HAP-1 (cell line): ENCODE measurements at regions not wholly inside any gene's neighbourhood (a gene's known extent, or its start where the extent isn't known, plus 50 kb on each side); places are given as distances from the start of the nearest gene placed in this dataset.
"Not testable (repeated sequence)": the region's sequence is repeated elsewhere in the genome, so short reads cannot be mapped to it uniquely, and the experiment has no call there.

Experiments
- DNase-seq, 2 experiments: peaks; one replicate each; pipeline ENCODE4 v3.0.0-alpha.2; 2016 to 2020; ENCODE audit warnings: low spot score in 2 of 2
- H3K27me3 ChIP-seq: fragments of 250-450 bp; sonication (Bioruptor Pico); 2 replicates; pipeline ENCODE4 v1.5.1; 2020; ENCODE audit warnings: low read depth, mild to moderate bottlenecking, moderate library complexity
- H3K36me3 ChIP-seq: fragments of 250-450 bp; sonication (Bioruptor Pico); replicated peaks from 2 replicates; pipeline ENCODE4 v1.5.1; 2020; ENCODE audit warnings: mild to moderate bottlenecking
- H3K4me1 ChIP-seq: fragments of 250-450 bp; sonication (Bioruptor Pico); 2 replicates; pipeline ENCODE4 v1.5.1; 2020; ENCODE audit warnings: mild to moderate bottlenecking
- H3K4me3 ChIP-seq: fragments of 250-450 bp; sonication (Bioruptor Pico); 2 replicates; pipeline ENCODE4 v1.5.1; 2020; ENCODE audit warnings: mild to moderate bottlenecking, moderate library complexity
- H3K9me3 ChIP-seq: fragments of 250-450 bp; sonication (Bioruptor Pico); 2 replicates; pipeline ENCODE4 v1.5.1; 2020; ENCODE audit warnings: mild to moderate bottlenecking, moderate library complexity
- in situ Hi-C: fragments of 300-500 bp; cut with MboI; formaldehyde crosslinking; loops from 3 replicates; pipeline ENCODE4 v1.14.3; 2020; ENCODE audit warnings: low sequenced_read_pairs, inconsistent platforms, mixed read lengths

DNA sequence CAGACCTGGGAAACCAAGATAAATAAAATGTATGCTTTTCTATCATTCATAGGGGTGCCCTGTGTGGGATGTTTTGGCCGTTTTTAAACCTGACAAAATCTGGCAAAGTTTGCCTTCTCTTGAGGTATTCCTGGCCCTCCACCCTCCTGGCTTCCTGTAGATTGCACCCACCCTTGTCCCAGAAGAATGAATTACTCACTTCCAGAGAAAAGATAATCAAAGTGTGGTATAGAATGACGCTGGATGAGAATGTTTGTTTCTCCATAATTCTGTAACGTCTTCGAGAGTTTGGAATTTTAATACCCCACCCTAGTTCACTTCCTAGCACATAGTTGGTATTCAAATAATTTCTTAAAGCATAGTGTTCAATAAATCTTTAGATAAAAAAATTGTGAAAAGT lies 519.7 kb upstream of the PFKP start:
- no peaks in the 10 kb centered on the region for H3K4me1 ChIP-seq
- no peak overlapping the region for H3K4me3 ChIP-seq
- no peak for DNase-seq
- in situ Hi-C loops = no loop called here
- H3K9me3 ChIP-seq = no peaks in the 10 kb centered on the region
- H3K27me3 ChIP-seq = no peaks in the 10 kb centered on the region
- H3K36me3 ChIP-seq = no peaks in the 10 kb centered on the region

DNA sequence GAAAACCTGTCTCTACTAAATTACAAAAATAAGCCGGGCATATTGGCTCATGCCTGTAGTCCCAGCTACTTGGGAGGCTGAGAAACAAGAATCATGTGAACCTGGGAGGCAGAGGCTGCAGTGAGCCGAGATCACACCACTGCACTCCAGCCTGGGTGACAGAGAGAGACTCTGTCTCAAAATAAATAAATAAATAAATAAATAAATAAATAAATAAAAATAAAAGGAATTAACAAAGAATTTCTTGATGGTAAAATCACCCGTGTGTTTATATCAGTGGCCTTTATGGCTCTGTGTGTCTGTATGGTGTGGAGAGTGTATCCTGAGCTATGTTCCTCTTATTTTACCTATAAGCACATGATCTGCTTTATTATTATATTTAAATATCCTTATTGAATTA lies 520.5 kb upstream of the PFKP start:
- H3K36me3 ChIP-seq, H3K9me3 ChIP-seq, in situ Hi-C loops, H3K4me3 ChIP-seq, H3K27me3 ChIP-seq, DNase-seq, H3K4me1 ChIP-seq: not testable (repeated sequence)

DNA sequence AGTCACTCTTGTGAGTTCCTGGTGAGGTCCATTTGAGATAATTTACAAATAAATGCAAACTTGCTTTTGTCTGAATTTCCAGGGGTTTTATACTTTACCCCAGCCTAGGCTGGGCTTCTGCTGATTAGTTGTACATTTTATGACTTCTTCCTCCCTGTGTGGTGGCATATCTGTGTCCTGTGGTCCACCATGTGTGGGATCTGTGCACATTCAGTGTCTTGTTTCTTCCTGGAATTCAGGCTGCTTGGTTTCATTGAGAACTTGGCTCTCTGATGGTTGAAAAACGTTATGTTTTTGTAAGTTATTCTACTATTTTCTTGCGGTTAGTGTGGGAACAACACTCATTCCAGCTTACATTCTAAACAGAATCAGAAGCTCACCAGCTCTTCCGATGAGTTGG lies 523.4 kb upstream of the PFKP start:
- no peaks in the 10 kb centered on the region for H3K9me3 ChIP-seq
- H3K4me1 ChIP-seq = no peaks in the 10 kb centered on the region
- H3K27me3 ChIP-seq = no peaks in the 10 kb centered on the region
- in situ Hi-C loops = no loop called here
- no peak for DNase-seq
- H3K36me3 ChIP-seq = no peaks in the 10 kb centered on the region
- no peak overlapping the region for H3K4me3 ChIP-seq

DNA sequence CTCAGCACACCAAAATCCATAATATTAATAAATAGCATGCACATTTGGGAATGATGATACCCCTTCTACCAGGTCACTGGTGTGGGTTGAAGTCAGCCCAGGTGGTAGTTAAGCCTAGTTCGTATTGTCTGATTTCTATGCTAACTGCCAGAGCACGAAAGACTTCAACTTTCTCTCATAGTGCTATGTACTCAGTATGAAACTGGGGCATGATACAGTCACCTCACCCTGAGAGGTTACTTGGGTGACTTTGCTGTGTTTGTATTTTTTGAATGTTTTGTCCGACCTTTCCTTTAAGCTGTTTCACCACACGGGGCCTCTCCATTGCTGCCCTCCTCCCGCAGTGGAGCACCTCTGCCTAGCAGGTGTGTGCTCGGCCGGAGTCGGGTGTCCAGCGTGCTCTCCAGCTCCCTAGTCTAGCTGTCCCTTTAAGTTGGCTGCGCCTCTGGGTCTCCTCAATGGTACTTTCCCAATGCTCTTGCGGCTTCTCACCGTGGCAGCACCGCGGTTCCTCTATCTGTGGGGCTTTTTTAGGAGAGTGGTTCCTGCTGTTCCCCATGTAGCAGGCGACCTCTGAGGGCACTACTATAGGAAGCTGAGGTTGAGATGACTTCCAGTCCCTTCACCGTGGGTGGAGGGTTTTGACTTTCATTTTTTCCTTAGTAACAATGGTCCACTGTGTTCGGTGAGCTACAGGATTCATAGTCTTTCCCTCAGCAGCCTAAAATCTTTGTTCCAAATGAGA lies 524.0 kb upstream of the PFKP start:
- Histone ChIP-seq H3K36me3 (no peaks in the 10 kb centered on the region), H3K4me1 (no peaks in the 10 kb centered on the region), H3K9me3 (no peaks in the 10 kb centered on the region), H3K4me3 (no peak overlapping the region), H3K27me3 (no peaks in the 10 kb centered on the region)
- in situ Hi-C loops = no loop called here
- DNase-seq = no peak

DNA sequence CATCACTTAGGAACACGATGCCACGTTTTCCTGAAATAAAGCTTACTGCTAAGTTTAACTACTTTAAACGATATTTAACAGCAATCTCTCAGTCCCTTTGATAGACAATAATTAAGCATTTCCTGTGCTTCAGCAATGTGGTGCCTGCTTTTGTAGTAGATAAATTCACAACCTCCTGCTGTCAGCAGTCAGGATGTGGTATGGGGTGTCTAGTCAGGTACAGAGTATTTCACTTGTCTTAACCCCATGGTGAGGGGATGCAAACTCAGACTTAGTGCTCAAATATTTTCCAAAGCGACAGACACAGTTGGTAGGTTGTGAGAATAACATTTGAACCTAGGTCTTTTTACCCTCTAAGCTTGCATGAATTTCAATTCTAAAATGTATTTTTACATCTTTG lies 526.2 kb upstream of the PFKP start:
- H3K4me3 ChIP-seq = no peak overlapping the region
- no peaks in the 10 kb centered on the region for H3K27me3 ChIP-seq
- in situ Hi-C loops = no loop called here
- H3K4me1 ChIP-seq = no peaks in the 10 kb centered on the region
- no peaks in the 10 kb centered on the region for H3K36me3 ChIP-seq
- no peaks in the 10 kb centered on the region for H3K9me3 ChIP-seq
- DNase-seq = no peak

DNA sequence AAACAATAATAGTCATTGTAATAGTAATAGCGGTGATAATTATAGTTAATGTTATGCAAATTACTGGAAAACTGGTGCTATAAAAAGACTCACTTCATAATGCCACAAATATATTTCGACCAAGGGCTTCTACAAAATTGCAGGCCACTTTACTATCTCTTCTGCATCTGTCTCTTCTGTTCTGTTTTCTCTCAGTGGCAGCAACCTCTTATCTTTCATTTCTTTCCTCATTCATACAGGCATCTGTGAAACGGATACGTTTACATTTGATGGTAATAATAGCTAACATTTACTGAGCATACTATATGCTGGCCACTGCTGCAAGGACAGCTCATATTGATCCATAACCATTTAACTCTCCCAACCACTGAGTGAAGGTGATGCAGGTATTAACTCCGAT lies 537.4 kb upstream of the PFKP start:
- H3K9me3 ChIP-seq = no peaks in the 10 kb centered on the region
- no peaks in the 10 kb centered on the region for H3K27me3 ChIP-seq
- no peak for DNase-seq
- H3K4me3 ChIP-seq = no peak overlapping the region
- no peaks in the 10 kb centered on the region for H3K36me3 ChIP-seq
- H3K4me1 ChIP-seq = no peaks in the 10 kb centered on the region
- in situ Hi-C loops = no loop called here

DNA sequence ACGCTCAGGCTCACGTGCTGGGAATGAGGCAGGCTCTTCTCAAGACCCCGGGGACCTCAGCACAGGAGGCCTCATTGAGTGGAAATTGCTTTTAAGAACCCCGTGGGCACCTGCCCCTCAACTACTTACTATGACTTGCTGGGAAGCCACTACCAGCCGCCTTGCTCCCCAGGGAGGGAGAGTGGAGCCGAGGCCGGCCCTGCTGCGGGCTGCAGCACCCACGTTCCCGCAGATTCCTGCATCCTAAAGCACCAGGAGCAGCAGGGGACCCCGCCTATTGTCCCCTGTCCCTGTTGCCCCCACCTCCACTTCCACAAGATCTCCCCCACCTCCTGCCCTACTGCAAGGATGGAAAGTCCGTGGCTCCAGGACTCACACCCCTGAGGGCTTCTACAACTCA lies 541.6 kb upstream of the PFKP start:
- in situ Hi-C loops = no loop called here
- Histone ChIP-seq H3K27me3 (no peaks in the 10 kb centered on the region), H3K4me1 (no peaks in the 10 kb centered on the region), H3K9me3 (no peaks in the 10 kb centered on the region), H3K4me3 (no peak overlapping the region), H3K36me3 (no peaks in the 10 kb centered on the region)
- no peak for DNase-seq

DNA sequence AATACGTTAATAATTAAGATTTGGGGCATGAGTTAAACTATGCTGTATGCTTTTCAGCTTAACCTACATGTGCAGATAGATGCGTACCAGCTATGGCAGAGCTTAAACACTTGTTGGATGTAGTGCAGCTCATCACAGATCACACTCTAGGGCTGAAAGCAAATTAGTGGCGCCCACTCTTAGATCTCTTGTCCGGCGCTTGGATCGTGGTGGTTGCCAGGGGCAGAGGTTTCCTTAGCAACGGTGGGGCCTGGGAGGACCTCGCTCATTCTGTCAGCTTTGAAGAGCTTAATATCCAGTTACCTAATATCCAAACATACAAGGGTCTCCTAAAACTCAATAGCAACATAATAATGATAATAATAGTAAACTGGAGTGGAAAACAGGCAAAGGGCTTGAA lies 548.2 kb upstream of the PFKP start:
- in situ Hi-C loops = no loop called here
- no peaks in the 10 kb centered on the region for H3K4me1 ChIP-seq
- DNase-seq = no peak

DNA sequence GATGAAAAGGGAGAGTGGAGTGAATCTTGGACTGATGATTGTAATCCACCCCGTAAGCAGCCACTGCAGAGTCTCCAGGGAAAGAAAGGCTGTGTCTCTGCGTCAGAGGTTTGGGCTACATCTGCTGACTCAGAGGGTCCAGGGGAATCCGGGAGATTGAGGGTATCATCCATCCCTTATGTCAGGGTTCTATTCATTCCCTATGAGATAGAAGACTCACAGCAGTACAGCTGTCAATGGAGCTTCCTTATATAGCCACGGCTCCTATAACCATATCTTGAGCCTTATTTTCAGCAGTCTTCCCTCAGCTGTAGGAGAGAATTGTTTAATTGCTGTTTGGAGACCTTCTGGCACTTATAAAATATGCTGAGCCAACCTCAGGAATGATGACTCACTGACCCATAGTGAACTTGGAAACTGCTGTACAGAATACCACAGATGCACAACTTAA lies 558.2 kb upstream of the PFKP start:
- Histone ChIP-seq H3K36me3 (no peaks in the 10 kb centered on the region), H3K9me3 (no peaks in the 10 kb centered on the region), H3K4me1 (no peaks in the 10 kb centered on the region), H3K27me3 (no peaks in the 10 kb centered on the region), H3K4me3 (no peak overlapping the region)
- no peak for DNase-seq
- in situ Hi-C loops = no loop called here

More for the DNA sequence above, 548.2 kb upstream of the PFKP start:
- no peaks in the 10 kb centered on the region for H3K27me3 ChIP-seq
- H3K4me3 ChIP-seq = no peak overlapping the region
- H3K9me3 ChIP-seq = peaks cover 2% of the 10 kb centered on the region; the same call in 1 of the 2 replicates
- H3K36me3 ChIP-seq = no peaks in the 10 kb centered on the region

DNA sequence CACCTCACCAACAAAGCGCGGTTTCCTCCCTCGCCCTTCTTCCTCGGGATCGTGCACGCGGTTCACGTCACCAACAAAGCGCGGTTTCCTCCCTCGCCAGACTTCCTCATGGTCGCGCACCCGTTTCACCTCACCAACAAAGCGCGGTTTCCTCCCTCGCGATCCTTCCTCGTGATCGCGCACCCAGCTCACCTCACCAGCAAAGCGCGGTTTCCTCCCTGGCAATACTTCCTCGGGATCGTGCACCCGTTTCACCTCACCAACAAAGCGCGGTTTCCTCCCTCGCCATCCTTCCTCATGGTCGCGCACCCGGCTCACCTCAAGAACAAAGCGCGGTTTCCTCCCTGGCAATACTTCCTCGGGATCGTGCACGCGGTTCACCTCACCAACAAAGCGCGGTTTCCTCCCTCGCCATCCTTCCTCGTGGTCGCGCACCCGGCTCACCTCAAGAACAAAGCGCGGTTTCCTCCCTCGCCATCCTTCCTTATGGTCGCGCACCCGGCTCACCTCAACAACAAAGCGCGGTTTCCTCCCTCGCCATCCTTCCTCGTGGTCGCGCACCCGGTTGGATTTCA lies 565.9 kb upstream of the PFKP start:
- H3K9me3 ChIP-seq, H3K36me3 ChIP-seq, in situ Hi-C loops, H3K27me3 ChIP-seq, DNase-seq, H3K4me3 ChIP-seq, H3K4me1 ChIP-seq: not testable (repeated sequence)

DNA sequence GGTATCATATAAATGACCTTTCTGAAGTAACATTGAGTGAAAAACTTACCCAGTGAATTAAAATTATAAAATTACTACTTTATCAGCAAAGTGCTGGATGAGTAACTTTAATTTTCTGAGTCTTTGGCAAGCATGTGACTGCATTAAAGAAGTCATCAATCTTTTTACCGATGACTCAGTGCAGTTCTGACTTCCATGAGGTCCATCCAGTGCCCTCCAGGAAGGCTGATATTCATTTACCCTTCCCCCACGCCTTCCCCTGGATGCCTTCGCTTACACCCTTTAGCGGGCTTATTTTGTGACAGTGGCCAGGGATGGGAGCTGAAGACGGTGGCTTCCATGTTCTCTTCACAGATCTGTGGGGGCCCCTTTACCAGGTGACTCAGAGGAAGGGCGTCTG lies 572.9 kb upstream of the PFKP start:
- H3K27me3 ChIP-seq = no peaks in the 10 kb centered on the region
- in situ Hi-C loops = no loop called here
- no peaks in the 10 kb centered on the region for H3K9me3 ChIP-seq
- no peaks in the 10 kb centered on the region for H3K4me1 ChIP-seq
- no peaks in the 10 kb centered on the region for H3K36me3 ChIP-seq
- DNase-seq = no peak
- H3K4me3 ChIP-seq = no peak overlapping the region

DNA sequence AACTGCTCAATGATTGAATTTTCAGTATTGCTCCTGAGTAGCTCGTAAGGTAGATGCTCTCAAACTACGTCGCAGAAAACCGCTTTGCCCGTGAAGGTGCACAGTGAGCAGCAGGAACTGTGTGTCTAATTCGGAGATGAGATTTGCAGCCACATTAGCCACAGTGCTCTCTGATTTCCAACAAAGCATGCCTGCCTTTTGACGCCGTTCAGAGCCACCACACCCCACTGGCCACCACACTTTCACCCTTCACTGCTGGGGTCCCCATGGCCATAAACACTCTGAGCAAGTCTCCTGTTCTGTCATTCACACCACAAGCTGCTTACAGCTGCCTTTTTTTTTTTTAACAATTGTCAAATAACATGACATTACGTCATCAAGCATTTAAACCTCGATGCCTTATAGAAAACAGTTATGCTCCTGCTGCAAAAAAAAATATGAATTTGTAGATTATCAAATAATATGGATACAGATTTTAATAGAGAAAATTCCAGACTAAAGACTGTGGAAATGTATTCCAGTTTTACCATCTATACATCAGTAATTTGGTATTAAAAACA lies 578.8 kb upstream of the PFKP start:
- Histone ChIP-seq H3K36me3 (no peaks in the 10 kb centered on the region), H3K9me3 (no peaks in the 10 kb centered on the region), H3K4me3 (no peak overlapping the region), H3K4me1 (no peaks in the 10 kb centered on the region), H3K27me3 (no peaks in the 10 kb centered on the region)
- no peak for DNase-seq
- in situ Hi-C loops = no loop called here

DNA sequence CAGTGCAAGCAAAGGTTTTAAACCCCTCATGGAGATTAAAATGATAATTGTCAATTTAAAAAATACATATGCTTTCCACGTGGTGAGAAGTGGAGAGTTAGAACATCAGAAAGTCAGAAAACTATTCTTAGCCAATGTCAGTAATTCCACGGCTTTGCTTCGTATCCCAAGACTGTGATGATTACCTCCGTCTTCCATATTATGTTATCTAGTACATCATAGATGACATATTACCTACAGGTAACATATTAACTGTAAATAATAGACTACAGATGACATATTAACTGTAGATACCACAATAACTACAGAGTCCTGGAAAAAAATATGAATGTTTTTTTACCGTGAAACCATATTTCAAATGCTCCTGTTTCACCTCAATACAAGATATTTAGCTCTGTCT lies 579.4 kb upstream of the PFKP start:
- Histone ChIP-seq H3K27me3 (no peaks in the 10 kb centered on the region), H3K9me3 (no peaks in the 10 kb centered on the region), H3K36me3 (no peaks in the 10 kb centered on the region), H3K4me3 (no peak overlapping the region), H3K4me1 (no peaks in the 10 kb centered on the region)
- in situ Hi-C loops = no loop called here
- DNase-seq = no peak

DNA sequence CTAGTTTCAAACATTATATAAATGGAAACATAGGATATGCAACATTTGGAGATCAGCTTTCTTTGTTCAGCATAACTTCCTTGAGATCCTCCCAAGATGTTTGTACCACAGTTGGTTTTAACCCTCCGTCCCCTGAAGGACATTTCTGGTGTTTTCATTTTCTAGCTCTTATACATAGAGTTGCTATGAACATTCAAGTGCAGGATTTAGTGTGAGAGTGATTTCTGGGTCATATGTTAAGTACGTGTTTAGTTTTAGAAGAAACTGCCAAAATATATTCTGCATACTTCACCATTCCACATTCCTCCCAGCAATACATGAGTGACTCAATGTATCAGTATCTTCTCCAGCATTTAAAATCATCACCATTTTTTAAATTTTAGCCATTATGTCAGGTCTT lies 588.7 kb upstream of the PFKP start:
- Histone ChIP-seq H3K27me3 (no peaks in the 10 kb centered on the region), H3K9me3 (no peaks in the 10 kb centered on the region), H3K4me3 (no peak overlapping the region), H3K36me3 (no peaks in the 10 kb centered on the region), H3K4me1 (no peaks in the 10 kb centered on the region)
- in situ Hi-C loops = no loop called here
- no peak for DNase-seq
